ENCODE measurements at regions not wholly inside any gene's neighbourhood (a gene's known extent, or its start where the extent isn't known, plus 50 kb on each side); places are given as distances from the start of the nearest gene placed in this dataset.

GRCh38 chr6:169029861-169030260 lies 223.8 kb downstream of the THBS2 start:
- Mint-ChIP-seq H3K9me3 (no peaks in the 10 kb centered on the region), H3K27me3 (peaks cover 14% of the 10 kb centered on the region), H3K4me3 (no peak overlapping the region), H3K4me1 (ENCODE audit: low read depth) (no peaks in the 10 kb centered on the region), H3K27ac (no peak overlapping the region), H3K36me3 (ENCODE audit: low read depth) (no peaks in the 10 kb centered on the region)
- intact Hi-C loops (cut with DNase I, micrococcal nuclease): no loop called here
- Histone ChIP-seq H3K36me3 (ENCODE audit: insufficient read depth, low read length) (no peaks in the 10 kb centered on the region), H3K9me3 (ENCODE audit: control insufficient read depth in 1 of 2, insufficient read depth in 1 of 2, low read length in 2 of 2) (peaks cover 0 to 14% of the 10 kb centered on the region in 2 experiments), H3K27me3 (ENCODE audit: control insufficient read depth in 1 of 2, insufficient read depth in 2 of 2, low read length in 2 of 2) (no peaks in the 10 kb centered on the region), H3K27ac (ENCODE audit: low read depth in 1 of 2, low read length in 2 of 2) (no peak overlapping the region), H3K4me1 (ENCODE audit: insufficient read depth, low read length) (no peaks in the 10 kb centered on the region), H3K4me3 (ENCODE audit: low read length) (no peak overlapping the region)
- no peak for TF ChIP-seq CTCF (IDR thresholded peaks at IDR 0.05)
- ChIA-PET POLR2A (no interaction called here), CTCF (no interaction called here)
- ATAC-seq (ENCODE audit: poor library complexity) (no peak), DNase-seq (no peak)

- H3K4me1 ChIP-seq (ENCODE audit: insufficient read depth, low read length): no peaks in the 10 kb centered on the region
- no peak overlapping the region for H3K27ac ChIP-seq (ENCODE audit: low read depth in 1 of 2, low read length in 2 of 2)
- Mint-ChIP-seq H3K27ac (no peak overlapping the region), H3K4me1 (ENCODE audit: low read depth) (no peaks in the 10 kb centered on the region), H3K36me3 (ENCODE audit: low read depth) (no peaks in the 10 kb centered on the region), H3K27me3 (peaks cover 10% of the 10 kb centered on the region), H3K4me3 (no peak overlapping the region), H3K9me3 (no peaks in the 10 kb centered on the region)
- intact Hi-C loops (cut with DNase I, micrococcal nuclease): no loop called here
- H3K4me3 ChIP-seq (ENCODE audit: low read length): no peak overlapping the region
- TF ChIP-seq CTCF (IDR thresholded peaks at IDR 0.05): no peak
- ChIA-PET POLR2A (interaction anchor here (0.6 kb wide), 1 partner anchor 583 kb away, joined by 3 read pairs; no protein-coding TSS in a partner anchor), CTCF (no interaction called here)
- no peaks in the 10 kb centered on the region for H3K36me3 ChIP-seq (ENCODE audit: insufficient read depth, low read length)
- peaks cover 0 to 19% of the 10 kb centered on the region in 2 experiments for H3K9me3 ChIP-seq (ENCODE audit: control insufficient read depth in 1 of 2, insufficient read depth in 1 of 2, low read length in 2 of 2)
- DNase-seq (no peak), ATAC-seq (ENCODE audit: poor library complexity) (no peak)
- H3K27me3 ChIP-seq (ENCODE audit: control insufficient read depth in 1 of 2, insufficient read depth in 2 of 2, low read length in 2 of 2): no peaks in the 10 kb centered on the region
Measured at GRCh38 chr6:169028343-169028742, 225.3 kb downstream of the THBS2 start.

- Mint-ChIP-seq H3K4me3 (no peak overlapping the region), H3K4me1 (ENCODE audit: low read depth) (no peaks in the 10 kb centered on the region), H3K27me3 (peaks cover 5% of the 10 kb centered on the region), H3K27ac (no peak overlapping the region), H3K36me3 (ENCODE audit: low read depth) (no peaks in the 10 kb centered on the region), H3K9me3 (no peaks in the 10 kb centered on the region)
- ATAC-seq (ENCODE audit: poor library complexity) (no peak), DNase-seq (no peak)
- H3K36me3 ChIP-seq (ENCODE audit: insufficient read depth, low read length): no peaks in the 10 kb centered on the region
- no peaks in the 10 kb centered on the region for H3K4me1 ChIP-seq (ENCODE audit: insufficient read depth, low read length)
- H3K4me3 ChIP-seq (ENCODE audit: low read length): no peak overlapping the region
- no peak overlapping the region for H3K27ac ChIP-seq (ENCODE audit: low read depth in 1 of 2, low read length in 2 of 2)
- peaks cover 0 to 23% of the 10 kb centered on the region in 2 experiments for H3K9me3 ChIP-seq (ENCODE audit: control insufficient read depth in 1 of 2, insufficient read depth in 1 of 2, low read length in 2 of 2)
- intact Hi-C loops (cut with DNase I, micrococcal nuclease): no loop called here
- H3K27me3 ChIP-seq (ENCODE audit: control insufficient read depth in 1 of 2, insufficient read depth in 2 of 2, low read length in 2 of 2): peaks cover 0 to 3% of the 10 kb centered on the region in 2 experiments
- no peak for TF ChIP-seq CTCF (IDR thresholded peaks at IDR 0.05)
- ChIA-PET POLR2A (interaction anchor here (0.6 kb wide), 1 partner anchor 51 kb away, joined by 3 read pairs; no protein-coding TSS in a partner anchor), CTCF (no interaction called here)
Measured at GRCh38 chr6:169026175-169026574, 227.5 kb downstream of the THBS2 start.
